ENCODE measurements at regions not wholly inside any gene's neighbourhood (a gene's known extent, or its start where the extent isn't known, plus 50 kb on each side); places are given as distances from the start of the nearest gene placed in this dataset.

DNA sequence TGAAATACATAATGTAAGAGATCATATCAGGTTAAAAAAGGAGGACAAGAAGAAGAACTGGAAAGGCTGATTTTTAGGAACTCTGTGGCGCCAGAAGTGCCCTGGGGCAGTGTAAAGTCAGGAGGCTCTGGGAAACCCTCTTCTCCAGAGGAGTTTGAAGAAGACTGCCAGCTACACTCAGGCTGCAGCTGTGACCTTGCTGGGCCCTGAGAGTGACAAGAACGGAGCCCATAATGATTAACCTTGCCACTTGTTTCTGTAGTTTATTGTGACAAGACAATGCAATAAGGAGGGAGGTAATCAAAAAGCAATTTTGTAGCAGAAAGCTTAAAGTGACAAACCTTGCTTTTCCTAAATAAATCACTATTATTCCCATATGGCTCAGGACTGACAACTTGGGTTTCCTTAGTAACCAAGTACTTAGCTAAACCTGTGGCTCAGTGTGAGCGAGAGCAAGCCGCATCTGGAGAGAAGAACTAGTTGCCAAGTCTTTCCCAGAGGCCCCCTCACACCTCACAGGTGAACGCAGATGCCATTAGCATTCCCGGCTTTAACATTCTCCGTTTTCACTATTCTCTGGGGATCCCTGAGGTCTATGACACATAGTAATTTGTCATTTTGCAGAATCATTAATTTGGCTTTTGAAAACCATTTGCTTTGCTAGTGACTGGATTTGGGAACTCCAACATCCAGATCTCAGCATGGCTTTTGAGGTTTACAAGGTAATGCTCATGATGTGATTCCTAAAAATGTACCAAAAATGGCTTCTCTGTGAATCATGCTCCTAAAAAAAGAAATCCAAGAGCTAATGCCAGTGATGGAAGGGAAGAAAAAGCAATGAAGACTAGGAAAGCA is 115.9 kb downstream of the OMA1 start:
- no peak for DNase-seq

DNA sequence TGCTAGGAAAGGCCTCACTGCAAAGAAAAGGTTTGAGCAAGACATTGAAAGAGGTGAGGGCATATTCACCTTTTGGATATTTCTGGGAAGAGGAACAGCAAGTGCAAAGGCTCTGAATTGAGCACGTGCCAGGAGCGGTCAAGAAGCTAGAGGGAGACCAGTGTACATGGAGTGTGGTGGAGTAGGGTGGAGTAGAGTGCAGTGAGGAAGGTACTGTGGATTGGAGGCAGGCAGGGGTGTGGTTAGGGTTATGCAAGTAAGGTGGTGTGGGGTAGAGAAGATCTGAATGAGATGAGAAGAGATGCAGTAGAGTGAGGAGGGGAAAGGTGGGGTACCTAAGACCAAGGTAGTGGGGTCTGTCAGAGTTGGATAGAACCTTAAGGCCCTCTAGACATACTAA is 119.6 kb downstream of the OMA1 start:
- DNase-seq, result no peak

DNA sequence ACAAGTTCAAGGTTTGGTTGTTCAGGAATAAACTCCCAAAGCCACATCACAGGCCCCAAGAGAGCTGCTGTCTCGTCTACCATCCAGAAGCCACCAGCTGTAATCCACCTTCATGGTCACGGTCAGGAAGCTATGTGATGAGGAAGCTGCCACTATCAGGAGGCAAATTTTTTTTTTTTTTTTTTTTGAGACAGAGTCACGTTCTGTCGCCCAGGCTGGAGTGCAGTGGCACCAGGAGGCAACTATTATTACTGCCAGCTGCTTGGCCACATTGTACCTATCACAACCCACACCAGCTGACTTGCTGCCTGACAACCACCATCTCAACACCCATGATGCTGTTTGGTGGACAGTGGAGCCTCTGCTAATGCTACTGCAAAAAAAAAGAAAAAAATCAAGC is 124.1 kb downstream of the OMA1 start:
- DNase-seq, result no peak

DNA sequence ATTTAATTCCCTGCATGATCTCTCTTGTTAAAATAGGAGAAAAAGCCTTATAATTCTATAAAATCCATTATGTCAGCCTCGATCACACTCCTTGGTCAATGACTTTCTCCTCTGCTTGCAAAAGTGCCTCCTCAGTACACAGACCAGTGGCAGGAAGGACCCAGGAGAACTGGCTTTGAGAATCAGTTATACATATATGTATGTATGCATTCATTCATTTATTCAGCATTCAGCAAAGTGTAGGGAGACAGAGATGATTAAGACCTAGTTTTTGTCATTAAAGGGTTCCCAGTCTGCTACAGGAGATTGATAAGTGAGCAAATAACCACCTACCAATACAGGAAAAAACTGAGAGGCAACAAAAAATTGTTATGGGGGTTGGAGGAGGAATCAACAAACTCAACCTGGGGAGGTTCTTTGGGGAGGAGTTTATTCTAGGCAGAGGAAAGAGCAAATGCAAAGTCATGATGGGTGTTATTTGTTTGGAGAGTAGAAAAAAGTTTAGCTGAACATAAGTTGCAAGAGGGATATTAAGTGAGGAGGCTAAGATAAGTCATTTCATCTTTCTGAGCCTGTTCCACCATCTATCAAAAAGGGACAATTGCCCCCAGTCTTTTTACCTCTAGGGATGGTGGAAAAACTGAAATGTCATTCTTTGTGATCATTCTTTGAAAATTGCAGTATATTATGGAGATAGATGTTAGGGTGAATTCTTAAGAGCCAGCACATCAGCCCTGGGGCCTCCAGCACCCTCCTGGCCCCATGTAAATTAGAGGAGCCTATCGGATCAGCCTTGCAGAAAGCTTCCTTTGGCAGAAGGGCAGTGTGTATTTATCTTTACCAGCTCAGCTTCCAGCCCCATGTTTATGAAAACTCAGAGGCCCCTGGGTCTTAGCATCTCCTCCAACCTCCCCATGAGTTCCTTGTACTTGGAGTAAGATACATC is 128.0 kb downstream of the OMA1 start:
- DNase-seq, result no peak

DNA sequence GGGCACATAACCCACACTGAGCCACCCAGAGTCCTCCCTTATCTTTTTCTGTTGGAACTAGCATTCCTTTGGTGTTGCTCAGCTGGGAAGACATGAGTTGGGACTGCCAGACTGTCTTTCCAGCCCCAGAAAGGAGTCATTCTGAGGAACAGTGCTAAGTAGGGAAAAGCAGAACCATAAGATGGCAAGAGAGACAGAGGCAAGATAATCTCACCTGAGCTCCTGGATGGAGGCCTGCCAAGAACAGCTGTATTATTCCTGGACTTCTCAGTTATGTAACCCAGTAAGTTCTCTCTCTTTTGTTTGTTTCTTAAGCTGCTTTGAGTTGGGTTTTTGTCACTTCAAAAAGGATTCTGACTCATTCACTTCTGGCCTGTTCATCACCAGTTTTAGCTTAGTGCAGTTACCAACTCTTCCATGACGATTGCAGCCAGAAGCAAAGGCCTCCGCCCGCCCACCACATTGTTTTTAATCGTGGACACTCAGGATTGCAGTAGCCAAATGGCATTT is 134.4 kb downstream of the OMA1 start:
- no peak for DNase-seq

DNA sequence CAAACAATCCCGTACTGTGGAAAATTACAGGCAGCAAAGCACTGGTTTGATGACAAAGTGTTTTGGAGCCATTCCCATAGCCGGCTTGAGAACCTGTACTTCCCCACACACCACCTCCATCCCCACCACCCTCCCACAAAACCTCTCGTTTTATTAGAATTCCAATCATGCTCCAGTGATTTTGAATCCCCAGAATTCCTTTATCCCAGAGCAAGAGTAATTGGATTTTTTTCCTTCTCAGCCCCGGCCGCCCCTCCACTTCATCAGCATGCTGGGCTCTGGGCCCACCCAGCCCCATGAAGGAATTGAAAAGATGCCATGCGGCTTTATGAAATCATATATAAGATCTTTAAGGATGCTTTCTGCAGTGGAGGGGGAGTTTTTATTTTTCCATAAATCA is 136.6 kb downstream of the OMA1 start:
- no peak for DNase-seq

DNA sequence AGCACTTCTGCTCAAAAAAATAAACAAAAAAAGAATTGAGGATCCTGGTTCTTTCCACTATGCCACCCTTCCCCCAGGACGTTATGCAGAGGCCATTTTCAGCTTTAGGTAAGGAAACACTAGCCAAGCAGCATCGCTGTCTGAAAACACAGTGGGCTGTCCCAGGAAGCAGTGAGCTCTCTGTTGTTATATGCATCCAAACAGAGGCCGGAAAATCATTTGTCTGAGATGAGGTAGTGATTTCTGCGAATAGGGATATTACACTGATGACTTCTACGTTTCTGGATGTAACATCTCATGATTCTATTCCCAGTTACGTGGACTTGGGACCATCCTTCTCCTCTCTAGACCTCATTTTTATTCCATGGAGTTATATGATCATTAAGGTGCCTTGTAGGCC is 137.2 kb downstream of the OMA1 start:
- no peak for DNase-seq

DNA sequence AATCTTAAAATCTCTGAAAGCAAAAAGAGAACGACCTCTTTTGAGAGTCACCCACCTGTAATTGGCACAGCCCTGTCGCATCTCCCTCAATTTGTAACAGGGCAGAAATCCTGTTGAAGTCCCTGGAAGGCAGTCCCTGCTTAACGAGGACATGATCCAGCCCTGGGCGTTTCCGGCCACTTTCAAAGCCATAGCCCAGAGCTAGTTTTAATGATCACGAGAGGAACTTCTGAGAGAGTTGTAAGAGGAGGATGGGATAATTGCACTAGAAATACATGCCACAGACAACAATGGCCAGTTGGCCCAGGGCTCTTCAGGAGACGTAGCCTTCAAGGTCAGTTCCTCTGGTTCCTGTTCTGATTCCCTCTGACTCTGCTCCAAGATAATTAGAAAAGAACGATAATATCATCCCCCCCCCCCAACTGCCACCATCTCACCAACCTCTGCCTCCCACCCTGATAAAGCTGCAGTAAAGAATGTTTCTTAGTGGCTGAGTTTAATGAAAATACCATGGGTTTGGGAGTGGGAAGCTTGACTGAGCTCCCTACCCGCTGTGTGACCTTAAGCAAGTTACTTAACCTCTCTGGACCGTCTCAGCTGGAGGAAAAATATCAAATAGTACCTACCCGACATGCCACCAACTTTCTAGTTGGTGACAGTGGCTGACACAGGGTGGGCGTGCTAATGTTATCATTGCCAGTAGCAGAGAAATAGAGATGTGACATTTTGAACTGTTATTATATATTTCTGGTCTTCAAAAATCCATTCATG is 140.0 kb downstream of the OMA1 start:
- DNase-seq, result no peak

DNA sequence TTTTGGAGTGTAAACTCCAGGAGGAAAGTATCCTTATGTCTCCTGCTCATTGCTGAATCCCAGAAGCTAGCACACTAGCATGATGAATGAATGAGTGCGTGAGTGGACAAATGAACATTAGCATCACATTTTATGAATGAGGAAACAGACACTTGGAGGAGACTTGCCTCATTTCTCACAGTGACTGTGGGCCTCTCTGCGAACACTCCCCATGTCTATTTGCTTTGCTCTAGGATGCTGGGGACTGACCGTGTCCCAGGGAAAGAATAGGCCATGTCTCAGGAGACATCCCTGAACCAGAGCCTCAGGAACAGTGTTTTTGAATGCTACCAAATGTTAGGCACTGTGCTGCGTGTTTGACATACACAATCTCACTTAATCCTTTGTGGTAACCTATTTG is 140.9 kb downstream of the OMA1 start:
- no peak for DNase-seq

DNA sequence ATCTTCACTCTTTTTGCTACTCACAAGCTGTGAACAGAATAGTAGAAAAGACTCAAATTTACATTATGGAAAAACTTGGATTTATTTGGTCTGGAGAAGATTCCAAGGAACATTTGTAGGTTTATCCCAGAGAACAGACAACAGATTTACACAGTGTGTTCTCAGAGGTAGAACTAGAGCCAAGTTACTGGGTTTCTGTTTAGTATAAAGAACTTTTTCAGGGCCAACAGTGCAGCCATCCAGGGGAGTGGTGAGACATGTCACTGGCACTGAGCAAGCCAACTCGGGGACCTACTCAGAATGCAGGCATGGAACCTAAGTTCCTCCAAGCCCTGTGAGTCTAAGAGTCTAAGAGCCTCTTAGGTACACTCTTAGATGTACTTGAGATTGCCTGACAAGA is 142.6 kb downstream of the OMA1 start:
- no peak for DNase-seq

DNA sequence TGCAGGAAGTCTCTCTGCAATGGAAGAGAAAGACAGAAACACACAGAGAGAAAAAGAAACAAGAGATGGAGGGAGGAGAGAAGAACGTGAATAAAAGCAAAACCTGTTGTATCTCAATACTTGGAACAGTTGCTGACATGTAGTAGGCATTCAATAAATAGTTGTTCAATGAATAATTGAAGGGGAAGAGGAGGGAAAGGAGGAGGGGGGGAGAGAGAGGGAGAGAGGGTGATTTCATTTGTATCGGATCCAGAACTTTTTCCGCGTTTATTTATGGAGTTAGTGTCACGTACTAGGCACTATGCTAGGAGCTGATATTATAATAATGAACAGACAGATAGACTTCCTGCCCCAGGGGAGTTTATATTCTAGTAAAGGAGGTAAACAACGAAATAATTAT is 144.1 kb downstream of the OMA1 start:
- no peak for DNase-seq

DNA sequence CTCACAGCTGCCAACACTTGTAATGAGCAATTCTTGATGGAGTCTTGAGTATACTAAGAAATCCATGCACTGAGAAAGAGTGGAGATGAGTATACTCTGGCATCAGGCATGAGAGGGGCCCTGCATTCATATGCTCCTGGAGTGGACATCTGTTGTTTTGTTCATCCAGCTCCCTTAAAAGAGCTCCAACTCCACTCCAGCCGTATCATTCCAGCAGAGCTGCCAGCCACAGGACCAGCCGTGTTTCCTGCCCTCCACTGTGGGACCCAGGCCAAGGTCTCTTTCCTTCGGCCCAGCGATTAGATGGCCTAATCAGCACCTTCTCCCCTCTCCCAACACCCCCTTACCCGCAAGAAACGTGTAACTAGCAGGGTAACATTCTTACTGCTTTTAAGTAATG is 144.5 kb downstream of the OMA1 start:
- no peak for DNase-seq

DNA sequence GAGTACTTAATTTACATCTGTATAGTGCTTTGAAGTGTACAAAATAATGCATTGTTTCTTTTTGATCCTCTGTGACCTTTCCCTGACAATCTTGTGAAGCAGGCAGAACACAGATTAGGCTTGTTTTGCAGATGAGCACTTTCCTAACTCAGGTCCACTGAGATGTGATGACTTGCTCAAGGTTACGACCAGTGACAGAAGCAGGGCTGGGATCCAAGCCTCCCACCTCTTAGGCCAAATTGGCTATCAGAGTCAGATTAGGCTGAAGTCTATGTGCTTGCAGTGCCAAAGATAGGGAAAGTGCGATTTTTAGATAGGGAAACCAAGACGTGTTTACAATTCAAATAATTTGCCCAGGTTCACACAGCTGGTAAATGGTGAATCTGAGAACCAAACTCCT is 147.3 kb downstream of the OMA1 start:
- no peak for DNase-seq

DNA sequence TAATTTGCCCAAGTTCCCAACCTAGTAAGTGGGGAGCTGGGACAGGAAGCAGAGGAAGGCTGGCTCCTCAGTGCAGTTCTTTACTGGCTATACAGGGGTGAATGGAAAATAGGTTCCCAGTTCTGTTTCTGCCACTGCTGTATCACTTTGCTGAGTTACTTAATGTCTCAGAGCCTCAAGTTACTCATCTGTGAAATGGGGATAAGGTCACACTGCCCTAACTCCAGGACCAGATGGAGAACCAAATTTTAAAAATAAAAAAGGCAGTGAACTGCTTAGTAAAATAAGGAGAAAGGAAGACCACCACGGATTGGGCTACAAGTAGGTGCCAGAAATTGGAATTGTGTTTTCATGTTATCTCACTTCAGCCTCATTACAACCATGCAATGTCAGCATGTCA is 147.8 kb downstream of the OMA1 start:
- no peak for DNase-seq

DNA sequence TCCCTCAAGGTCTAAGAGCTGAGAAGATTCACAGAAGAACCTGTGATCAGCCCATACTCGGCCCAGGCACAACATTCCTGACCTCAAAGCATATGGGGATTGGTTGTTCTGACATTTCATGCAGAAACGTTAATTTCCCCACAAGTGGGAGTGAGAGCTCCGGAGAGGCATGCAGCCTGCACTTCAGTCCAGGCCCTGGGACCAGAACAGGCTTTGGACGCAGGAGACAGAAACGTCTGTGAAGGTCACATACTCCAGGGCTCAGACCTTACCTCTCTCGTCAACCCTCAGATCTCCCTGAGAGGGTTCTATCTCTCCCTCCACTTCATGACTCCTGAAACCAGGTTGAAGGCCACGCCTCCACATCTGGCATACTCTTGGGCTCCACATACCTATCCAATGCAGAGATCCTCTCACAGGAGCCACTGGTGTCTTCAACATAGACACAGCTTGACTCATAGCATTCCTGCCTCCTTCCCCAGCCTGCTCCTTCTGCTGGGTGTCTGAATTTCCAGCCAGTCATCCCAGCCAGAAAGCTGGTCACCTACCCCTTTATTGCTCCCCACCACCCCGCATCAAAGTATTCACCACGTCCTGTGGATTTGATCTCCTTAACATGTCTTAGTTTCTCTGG is 149.2 kb downstream of the OMA1 start:
- no peak for DNase-seq

DNA sequence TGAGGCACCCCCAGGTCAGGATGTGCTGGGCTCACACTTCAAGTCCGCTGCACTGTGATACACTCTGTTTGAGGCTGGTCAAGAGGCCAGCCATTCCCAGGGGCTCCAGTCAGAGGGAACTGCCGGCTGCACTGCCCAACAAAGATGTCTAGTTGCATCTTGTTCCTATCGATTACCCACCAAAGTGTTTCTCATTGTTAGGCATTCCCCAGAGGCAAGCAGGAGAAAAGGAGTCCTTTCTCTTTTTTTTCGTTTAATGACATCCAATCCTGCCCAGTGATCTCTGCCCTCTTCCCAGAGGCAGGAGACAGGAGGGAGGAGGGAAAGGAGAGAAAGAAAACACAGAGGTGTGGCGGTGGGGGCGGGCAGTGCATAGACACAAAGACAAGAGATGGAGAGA is 150.4 kb downstream of the OMA1 start:
- DNase-seq, result no peak

DNA sequence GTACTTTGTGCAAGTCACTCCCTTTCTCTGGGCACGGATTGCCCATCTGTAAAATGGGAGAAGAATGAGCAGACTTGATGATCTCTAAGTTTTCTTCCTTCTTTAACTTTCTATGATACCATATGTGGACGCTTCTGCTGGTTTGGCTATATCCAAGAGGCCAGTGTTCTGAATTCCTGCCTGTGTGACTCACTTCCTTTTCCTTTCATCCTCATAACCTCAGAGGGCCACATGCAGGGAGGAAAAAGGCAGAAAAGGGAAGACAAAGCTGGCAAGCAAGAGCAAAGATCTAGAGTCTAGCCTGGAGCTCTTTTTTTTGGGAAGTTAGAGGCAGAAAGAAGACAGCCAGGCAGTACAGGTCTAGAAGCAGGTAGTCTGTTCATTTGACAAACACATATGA is 151.2 kb downstream of the OMA1 start:
- no peak for DNase-seq

DNA sequence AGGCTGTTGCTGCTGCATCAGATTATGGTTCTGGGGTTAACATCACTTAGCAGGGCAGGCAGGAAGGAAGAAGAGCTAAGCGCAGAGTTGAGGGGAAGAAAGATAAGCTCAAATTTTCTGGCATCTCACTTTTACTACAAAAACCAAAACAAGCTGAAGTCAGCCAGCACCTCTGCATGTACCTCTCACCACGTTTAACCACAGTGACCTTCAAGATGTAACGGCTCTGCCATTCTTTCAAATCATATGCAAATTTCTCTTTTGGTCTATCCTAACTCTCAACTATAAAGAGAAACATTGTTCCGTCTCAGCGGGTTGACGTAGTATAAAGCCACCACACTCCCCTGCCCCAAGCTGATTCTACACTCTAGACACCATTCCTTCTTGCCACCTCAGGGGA is 154.4 kb downstream of the OMA1 start:
- DNase-seq, result no peak

DNA sequence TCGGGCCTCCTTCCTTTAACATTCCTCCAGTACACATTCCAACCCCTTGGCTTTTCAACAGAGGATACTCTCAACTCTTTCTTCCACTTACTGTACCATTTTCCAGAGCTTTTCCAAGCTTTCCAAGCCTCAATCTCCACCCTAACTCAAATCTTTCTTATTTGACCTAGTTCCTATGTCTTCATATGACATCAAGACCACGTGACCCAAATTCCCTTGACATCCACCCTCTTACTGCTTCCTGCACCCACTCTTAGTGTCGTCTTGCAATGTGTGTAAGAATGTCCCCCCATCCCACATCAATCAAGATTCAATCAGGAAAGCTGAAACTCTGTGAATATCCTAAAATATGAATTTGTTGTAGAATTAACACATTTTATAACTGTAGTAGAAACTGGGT is 155.0 kb downstream of the OMA1 start:
- no peak for DNase-seq

DNA sequence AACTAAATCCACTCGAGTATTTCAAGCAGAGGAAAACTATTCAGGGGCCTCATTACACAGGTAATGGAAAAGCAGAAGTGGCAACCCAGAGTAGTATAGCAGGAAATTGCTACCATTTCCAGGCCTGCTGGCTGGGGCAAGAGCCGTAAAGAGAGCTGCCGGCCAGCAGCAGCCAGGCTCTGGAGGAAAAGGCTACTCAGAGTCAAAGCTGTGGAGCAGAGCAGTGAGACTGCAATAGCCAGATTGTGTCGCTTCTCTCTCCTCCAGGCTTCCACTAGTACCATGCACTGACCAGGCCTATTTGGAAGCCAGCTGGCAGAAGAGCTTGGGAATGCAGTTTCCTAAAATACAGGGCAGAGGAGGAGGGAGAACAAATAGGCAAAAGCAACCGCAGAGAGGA is 155.5 kb downstream of the OMA1 start:
- DNase-seq, result no peak

DNA sequence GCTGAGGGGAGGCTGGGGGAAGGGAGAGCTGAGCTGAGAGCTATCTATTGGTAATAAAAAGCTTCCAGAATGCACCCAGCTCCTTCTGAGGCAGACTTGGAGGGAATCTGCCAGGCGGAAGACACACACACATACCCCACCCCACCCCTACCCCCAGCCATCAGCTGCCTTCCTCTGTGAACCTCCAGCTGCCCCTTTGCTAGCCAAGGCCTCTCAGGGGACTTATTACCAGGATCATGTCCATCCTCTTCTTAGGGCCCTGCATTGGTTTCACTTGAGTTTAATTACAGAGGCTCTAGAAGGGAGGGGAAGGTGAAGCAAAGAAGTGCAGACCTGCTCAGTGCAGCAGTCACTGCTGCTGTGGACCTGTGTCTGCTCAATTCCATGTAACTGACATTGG is 156.4 kb downstream of the OMA1 start:
- DNase-seq, result no peak

DNA sequence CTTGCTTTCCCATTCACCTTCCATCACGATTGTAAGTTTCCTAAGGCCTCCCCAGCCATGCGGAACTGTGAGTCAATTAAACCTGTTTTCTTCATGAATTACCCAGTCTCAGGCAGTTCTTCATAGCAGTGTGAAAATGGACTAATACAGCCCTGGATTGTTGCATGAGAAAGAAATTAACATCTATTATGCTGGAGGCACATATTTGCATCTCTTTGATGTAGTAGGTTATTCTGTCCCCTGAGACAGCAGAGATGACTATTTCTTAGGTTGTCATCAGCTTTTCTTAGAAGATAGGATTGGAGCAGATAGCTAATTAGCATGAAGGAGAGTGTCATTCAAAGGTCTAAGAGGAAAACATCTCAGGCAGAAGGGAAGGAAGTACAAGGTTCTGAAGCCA is 166.2 kb downstream of the OMA1 start:
- no peak for DNase-seq

DNA sequence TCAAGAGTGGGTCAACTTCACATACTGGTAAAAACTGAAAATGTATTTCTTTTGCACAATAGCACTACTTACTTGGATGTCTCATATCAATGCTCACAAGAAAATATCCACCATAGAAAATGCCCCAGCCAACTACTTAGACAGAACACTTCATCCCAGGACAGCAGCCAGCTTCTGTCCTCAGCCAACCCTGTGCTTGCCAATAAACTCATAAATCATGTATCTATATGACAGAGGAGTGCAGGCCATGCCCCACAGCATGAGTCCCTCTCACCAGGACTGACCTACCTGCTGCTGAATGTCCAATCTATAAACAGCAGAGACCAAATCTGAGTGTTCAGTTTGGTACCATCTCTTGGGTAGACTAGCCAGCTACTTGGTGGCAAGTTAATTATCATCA is 179.3 kb downstream of the OMA1 start:
- DNase-seq, result no peak
